Stimulated activated naive CD8-positive, alpha-beta T cell treated with anti-CD3 and anti-CD28 coated beads, Interleukin-15, Interleukin-2, amounts not matched to agents 100 U/mL and 50 U/mL, for 24 hours (primary cell): ENCODE measurements at regions not wholly inside any gene's neighbourhood (a gene's known extent, or its start where the extent isn't known, plus 50 kb on each side); places are given as distances from the start of the nearest gene placed in this dataset.

ENCODE experiments used
- ATAC-seq: fragments of 150-1000 bp; cut with Tn5 transposase; one replicate; pipeline ENCODE4 v1.10.0; 2021
- DNase-seq: peaks from one replicate; pipeline ENCODE4 v3.0.0; 2021

DNA sequence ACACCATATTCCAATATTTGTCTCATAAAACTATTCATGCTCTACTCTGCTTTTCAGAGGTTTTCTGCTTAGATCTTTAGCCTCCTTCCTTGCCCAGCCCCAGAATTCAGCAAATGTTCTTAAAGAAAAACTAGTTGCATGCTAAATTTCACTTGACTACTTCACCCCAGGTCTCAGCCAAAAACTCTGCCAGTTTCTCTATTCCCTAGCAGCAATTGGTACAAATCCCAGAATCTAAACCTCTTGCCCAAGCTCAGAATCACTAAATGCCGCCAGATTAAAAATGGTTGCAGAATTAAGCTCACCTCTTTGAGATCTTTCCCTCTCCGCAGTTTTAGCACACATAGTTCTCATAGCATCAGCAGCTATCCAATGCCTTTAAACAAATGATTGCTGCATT is 331.2 kb upstream of the SMARCA2 start:
- ATAC-seq (no peak), DNase-seq (no peak)

DNA sequence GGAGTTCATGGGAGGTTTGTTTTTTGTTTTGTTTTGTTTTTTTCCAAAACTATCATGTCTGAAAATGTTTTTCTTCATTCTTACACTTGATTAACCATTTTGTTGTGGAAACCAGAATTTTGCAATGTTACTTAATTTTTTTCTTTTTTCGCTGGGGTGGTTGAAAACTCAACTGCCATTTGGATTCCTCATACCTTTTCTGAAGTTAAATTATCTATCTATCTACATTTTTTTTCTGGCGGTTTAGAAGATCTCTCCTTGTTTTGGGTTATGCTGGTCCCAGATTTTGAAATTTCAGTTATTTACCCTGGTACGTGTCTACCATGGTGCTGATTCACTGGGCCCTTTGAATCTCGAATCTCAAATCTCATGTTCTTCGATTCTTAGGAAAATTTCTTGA is 316.2 kb upstream of the SMARCA2 start:
- ATAC-seq = no peak
- DNase-seq = no peak

DNA sequence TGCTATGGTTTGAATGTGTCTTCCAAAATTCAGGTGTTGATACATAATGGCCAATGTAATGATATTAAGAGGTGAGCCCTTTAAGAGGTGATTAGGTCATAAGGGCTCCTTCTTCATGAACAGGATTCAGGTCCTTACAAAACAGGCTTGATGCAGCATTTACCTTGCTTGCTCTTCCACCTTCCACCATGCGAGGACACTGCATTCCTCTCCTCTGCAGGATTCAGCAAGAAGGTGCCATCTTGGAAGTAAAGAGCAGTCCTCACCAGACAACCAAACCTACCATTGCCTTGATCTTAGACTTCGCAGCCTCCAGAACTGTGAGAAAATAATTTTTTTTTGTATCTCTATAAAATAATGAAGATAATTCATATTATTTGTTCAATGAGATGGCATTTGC is 314.0 kb upstream of the SMARCA2 start:
- ATAC-seq (no peak), DNase-seq (no peak)

DNA sequence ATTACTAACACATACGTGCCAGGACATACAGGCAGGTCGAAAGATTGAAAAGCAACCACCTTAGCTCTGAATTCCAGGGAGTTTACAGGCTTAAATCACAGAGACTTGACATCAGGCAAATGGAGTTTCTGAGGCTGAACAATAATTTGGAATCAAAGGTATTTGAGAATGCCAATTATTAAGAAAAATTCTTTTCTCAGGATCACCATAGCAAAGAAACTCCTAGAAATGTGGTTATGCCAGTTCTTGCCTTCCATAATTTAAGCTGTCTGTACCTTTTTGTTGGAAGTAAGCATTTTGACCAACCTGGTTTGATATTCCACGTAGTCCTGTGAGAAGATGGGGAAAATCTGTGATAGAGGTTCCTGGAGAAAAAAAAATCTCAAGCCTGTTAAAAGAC is 312.4 kb upstream of the SMARCA2 start:
- DNase-seq = no peak
- ATAC-seq = no peak

GRCh38 chr9:1707291-1707690 is 307.9 kb upstream of the SMARCA2 start:
- DNase-seq = no peak
- ATAC-seq = no peak

DNA sequence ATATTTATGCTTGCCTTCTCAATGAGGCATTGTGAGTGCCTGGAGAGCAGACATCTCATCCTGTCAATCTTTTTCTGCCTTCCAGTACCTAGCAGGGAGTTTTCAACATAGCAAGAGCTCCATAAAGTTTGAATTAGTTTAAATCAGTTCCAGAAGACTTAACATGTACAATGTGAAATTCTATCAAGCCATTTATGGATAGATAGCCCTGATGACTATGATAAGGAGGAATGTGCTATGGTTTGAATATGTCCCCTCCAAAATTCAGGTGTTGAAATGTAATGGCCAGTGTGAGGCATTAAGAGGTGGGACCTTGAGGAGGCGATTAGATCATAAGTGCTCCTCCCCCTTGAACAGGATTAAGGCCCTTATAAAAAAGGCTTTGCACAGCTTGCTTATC is 306.9 kb upstream of the SMARCA2 start:
- DNase-seq = no peak
- ATAC-seq = no peak

GRCh38 chr9:1709347-1709746 is 305.8 kb upstream of the SMARCA2 start:
- ATAC-seq (peak; percentile 46), DNase-seq (no peak)

DNA sequence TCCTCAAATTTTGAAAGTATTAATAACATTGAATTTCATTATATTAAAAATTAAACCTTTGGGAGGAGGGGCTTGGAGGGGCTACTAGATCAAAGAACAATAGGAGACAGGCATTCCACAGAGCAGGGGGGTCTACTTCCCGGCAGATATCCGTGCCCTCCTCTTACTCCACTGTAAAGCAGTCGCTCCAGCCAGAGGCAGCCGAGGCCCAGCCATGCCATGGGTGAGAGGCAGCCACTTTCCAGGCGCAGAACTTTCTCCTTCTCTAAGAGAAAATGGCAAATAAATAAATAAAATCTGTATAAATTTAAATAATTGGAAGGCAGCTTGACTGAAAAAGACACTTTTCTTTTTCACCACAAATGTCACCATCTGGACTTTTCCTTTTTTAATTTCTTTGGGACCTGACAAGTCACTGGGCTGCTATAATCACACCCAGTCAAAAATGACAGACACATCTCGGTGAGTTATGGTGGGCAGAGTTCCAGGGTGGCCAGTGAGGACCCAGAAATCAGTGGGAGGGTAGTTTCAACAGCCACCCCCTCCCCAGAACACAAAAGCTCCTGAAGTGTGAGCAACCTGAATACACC is 302.2 kb upstream of the SMARCA2 start:
- DNase-seq (no peak), ATAC-seq (no peak)

DNA sequence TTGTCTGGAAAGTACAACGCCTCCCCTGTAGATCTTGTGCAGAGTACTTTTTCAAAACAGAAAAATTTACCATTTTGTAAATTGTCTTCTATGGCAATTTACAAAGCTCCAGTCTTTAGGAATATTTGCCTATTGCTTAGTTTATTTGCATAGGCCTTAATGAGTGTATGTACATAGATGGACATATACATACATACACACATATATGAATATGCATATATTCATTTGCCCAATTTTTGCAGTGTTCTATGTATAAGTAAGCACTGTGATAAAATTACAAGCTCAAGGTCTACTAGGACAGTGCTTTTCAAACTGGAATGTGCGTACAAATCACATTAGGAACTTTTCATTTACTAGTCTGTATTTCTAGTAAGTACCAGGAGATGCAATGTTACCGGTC is 301.3 kb upstream of the SMARCA2 start:
- DNase-seq (no peak), ATAC-seq (no peak)

DNA sequence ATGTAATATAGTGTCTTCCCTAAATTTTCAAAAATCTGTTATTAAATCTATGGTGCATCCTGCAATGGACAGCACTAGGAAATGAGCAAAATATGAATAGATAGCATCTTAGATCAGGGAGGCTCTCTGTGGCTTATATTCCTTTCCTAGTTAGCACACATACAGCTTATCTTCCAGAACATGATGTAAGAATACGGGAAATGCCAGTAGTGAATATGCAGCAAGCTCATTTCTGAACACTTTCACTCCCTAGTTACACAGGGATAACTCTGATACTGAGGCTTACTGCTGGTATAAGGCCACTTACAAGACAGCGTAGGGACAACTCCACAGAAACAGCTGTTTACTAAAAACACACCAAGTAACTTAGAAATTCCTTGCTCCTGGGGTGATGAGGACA is 297.3 kb upstream of the SMARCA2 start:
- no peak for DNase-seq
- ATAC-seq = no peak

DNA sequence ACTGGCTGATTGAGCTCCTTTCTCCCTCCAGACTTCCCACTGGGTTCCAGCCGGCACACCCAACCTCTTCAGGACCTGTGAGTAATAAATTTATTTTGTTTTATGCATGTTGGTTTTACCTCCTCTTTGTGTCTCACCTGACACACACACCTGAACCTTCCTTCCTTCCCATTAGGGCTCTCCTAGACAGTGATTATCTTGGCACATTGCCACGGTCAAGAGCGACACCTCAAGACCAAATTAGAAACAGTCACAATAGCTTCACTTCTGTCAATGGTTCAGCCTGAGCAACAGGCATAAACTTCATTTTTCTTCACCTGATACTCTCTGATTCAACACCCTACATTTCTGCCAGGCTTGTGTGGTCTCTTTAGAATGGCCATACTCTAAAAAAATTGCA is 296.3 kb upstream of the SMARCA2 start:
- ATAC-seq (no peak), DNase-seq (no peak)

DNA sequence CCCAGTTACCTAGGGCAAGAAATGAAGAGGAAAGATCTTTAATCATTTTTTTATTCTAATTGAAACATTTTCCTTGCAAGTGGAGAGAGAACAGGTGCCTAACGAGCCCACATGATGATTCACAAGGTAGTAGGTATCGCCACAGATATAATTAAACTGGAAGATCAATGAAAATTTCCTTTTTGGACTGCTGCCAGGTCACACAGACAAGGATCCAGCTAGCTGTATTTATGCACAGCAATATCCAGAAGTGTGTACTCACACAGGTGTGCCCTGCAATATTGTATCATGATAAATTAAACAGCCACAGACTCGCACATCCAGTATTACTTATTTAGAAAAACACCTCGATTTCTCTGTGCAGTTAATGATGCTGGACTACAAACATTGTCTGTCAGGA is 294.0 kb upstream of the SMARCA2 start:
- DNase-seq (no peak), ATAC-seq (no peak)

DNA sequence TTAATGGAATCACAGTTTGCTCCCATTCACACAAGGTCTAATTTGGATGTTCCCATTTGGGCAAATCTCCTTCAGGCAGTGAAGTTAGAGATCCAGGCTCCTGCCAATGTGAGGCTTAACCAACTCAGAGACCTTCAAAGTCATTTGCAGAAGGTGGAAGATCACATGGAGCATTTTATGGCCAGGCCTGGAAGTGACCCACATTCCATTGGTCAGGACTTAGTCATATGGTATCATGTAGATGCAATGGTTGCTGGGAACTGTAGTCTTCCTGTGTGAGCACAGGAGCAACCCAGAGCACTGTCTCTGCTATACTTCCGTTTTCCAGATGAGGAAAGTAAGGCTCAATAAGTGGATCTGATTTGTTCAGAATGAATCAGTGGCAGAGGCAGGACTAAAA is 292.7 kb upstream of the SMARCA2 start:
- ATAC-seq (no peak), DNase-seq (no peak)

GRCh38 chr9:1723522-1724015 is 291.6 kb upstream of the SMARCA2 start:
- no peak for DNase-seq
- ATAC-seq = no peak

GRCh38 chr9:1726993-1727759 is 288.0 kb upstream of the SMARCA2 start:
- ATAC-seq (no peak), DNase-seq (no peak)

DNA sequence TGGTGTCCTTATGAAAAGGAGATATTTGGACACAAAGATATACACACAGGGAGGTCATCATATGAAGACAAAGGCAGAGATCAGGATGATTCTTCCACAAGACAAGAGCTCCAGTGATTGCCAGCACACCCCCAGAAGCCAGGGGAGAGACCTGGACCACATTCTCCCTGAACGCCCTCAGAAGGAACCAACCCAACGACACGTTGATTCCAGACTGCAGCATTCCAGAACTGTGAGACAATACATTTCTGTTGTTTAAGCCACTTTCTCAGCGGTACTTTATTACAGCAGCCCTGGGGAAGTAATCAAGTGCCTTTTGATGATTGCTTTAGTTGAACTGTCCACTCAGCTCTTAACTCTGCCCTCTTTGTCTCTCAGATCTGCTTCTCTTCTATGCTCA is 285.5 kb upstream of the SMARCA2 start:
- DNase-seq (no peak), ATAC-seq (no peak)

DNA sequence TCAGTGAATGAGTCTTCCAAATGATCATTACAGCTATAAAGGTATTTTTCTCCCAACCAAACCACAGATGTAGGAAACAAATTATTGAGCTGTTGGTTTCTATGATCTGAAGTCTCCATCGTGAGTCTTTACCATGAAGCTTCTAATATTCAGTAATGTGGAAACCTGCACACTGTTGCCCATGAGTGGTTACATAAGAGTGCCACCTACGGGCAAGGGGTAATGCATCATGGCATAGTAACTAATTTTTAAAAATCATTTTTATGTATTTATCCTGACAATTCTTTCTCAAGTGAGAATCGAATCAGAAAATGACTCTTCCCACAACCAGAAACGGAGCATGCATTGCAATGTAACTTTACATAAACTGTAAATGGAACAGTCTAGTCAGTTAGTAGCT is 282.5 kb upstream of the SMARCA2 start:
- ATAC-seq = no peak

GRCh38 chr9:1738511-1739100 is 276.5 kb upstream of the SMARCA2 start:
- no peak for ATAC-seq

More for the DNA sequence above, 282.5 kb upstream of the SMARCA2 start:
- DNase-seq = no peak

GRCh38 chr9:1743121-1743960 is 271.8 kb upstream of the SMARCA2 start:
- no peak for DNase-seq
- ATAC-seq = no peak

More at GRCh38 chr9:1738511-1739100, 276.5 kb upstream of the SMARCA2 start:
- no peak for DNase-seq

DNA sequence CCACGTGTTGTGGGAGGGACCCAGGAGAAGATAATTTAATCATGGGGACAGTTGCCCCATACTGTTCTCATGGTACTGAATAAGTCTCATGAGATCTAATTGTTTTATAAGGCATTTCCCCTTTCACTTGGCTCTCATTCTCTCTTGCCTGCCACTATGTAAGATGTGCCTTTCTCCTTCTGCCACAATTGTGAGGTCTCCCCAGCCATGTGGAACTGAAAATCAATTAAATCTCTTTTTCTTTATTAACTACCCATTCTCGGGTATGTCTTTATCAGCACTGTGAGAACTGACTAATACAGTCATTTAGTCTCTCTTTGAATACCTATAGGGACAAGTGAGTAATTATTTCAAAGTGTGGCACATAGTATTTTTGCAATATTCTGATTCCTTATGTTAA is 269.2 kb upstream of the SMARCA2 start:
- DNase-seq (no peak), ATAC-seq (no peak)

DNA sequence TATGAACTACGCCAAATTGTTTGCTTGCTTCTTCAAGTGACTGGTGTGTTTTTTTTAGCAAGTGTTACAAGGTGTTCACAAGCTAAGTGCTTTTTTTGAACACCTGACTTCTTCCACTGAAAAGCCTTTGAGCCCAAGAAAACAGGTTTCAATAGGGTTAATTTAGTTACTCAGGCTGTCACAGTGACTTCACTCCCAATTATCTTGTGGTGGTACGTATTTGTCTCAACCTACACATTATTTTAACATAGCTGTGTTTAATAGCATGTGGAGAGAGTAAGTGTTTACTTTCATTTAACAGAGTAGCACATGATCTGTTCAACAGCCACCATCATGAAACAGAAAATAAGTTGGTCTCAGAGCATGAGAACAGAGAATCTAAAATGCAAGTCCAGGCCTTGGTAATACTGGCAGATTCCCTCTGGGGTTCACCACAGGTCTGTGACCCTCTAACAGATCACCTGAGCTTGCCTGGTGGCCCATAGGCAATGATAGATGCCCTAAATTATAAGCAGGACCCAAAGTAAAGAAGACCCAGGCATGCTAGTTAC is 267.7 kb upstream of the SMARCA2 start:
- ATAC-seq (no peak), DNase-seq (no peak)

- DNase-seq = no peak
- no peak for ATAC-seq
These were observed 266.7 kb upstream of the SMARCA2 start for GRCh38 chr9:1748407-1748806.
